ENCODE measurements at regions not wholly inside any gene's neighbourhood (a gene's known extent, or its start where the extent isn't known, plus 50 kb on each side); places are given as distances from the start of the nearest gene placed in this dataset.

DNA sequence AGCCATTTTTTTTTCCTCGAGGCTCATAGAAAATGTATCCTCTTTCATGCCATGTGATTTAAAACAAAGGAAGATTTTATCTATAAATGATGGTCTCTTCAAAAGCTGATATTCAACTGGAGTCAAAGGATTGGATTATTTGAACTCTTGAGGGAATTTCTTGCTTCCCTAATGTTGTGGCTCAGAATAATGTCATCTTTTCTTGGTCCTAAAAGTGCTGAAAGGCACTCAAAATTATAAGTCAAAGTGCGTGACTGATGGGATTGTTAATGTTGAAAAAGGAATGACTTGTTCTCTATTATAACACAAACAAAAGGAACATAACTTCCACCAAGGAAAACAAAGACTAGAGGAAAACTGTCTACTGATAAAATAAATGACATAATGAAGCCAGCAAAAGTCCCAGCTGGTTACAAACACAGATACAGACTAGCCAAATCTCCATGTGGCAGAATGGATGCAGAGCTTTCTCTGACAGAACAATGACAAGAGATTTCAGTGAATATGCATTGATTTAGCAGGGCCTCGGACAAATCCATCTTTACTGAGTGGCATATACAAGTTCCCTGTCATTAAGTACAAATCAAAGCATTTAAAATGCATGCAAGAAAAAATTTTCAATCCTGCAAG is 552.6 kb downstream of the GBA3 start:
- DNase-seq (ENCODE audit: extremely low read depth in 1 of 4, low spot score in 3 of 4) (no peak), FAIRE-seq (no peak), ATAC-seq (no peak)
- POLR2A ChIA-PET, result no interaction called here
- Histone ChIP-seq H3K36me3 (ENCODE audit: control insufficient read depth, insufficient read depth, low read length) (no peaks in the 10 kb centered on the region), H3K4me3 (no peak overlapping the region), H2AFZ (ENCODE audit: low read depth, low read length) (no peak overlapping the region), H3K4me1 (replicated peaks in 1 of 2; ENCODE audit: control insufficient read depth in 2 of 2, insufficient read depth in 2 of 2, low read length in 2 of 2) (no peaks in the 10 kb centered on the region), H3K9me1 (ENCODE audit: control insufficient read depth, insufficient read depth, low read length) (no peaks in the 10 kb centered on the region), H3K27ac (ENCODE audit: extremely low read depth, low read depth, low read length) (no peak overlapping the region), H3K9ac (ENCODE audit: insufficient read depth in 1 of 2, low read depth in 2 of 2, low read length in 2 of 2) (no peak overlapping the region), H3K4me2 (ENCODE audit: insufficient read depth, low read length) (no peak overlapping the region), H3K79me2 (ENCODE audit: control insufficient read depth, insufficient read depth, low read length) (no peaks in the 10 kb centered on the region), H3K27me3 (ENCODE audit: control insufficient read depth in 2 of 2, insufficient read depth in 2 of 2, low read length in 2 of 2) (no peaks in the 10 kb centered on the region), H4K20me1 (replicated peaks; ENCODE audit: control insufficient read depth, insufficient read depth, low read length) (no peaks in the 10 kb centered on the region), H3K9me3 (replicated peaks; ENCODE audit: control insufficient read depth, insufficient read depth, low read depth, low read length) (no peaks in the 10 kb centered on the region)
- CTCF ChIA-PET (ENCODE audit: low intra/inter-chr PET ratio), result no interaction called here
- in situ Hi-C loops (cut with MboI), result no loop called here
- no TSS peak for BruUV-seq (replicated peaks)
- WGBS (ENCODE audit: insufficient coverage, low coverage, missing lambda C conversion rate), result 15% methylated on average over 3 of the region's 3 CpGs
- intact Hi-C loops (cut with micrococcal nuclease), result no loop called here
- TF ChIP-seq, protein P1, sequence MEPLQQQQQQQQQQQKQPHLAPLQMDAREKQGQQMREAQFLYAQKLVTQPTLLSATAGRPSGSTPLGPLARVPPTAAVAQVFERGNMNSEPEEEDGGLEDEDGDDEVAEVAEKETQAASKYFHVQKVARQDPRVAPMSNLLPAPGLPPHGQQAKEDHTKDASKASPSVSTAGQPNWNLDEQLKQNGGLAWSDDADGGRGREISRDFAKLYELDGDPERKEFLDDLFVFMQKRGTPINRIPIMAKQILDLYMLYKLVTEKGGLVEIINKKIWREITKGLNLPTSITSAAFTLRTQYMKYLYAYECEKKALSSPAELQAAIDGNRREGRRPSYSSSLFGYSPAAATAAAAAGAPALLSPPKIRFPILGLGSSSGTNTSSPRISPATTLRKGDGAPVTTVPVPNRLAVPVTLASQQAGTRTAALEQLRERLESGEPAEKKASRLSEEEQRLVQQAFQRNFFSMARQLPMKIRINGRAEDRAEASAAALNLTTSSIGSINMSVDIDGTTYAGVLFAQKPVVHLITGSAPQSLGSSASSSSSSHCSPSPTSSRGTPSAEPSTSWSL (CRISPR knock-in tag; IDR thresholded peaks at IDR 0.05; ENCODE audit: borderline replicate concordance), result no peak
- TF ChIP-seq HDAC1 (IDR thresholded peaks at IDR 0.05), result no peak
- TF ChIP-seq SP2 (IDR thresholded peaks at IDR 0.05; ENCODE audit: extremely low read depth, low read depth, low read length, poor library complexity, severe bottlenecking), result no peak
- TF ChIP-seq MCM7 (IDR thresholded peaks at IDR 0.05), result no peak
- TF ChIP-seq MIER1 (IDR thresholded peaks at IDR 0.05; ENCODE audit: low read depth), result no peak
- TF ChIP-seq, protein P2, sequence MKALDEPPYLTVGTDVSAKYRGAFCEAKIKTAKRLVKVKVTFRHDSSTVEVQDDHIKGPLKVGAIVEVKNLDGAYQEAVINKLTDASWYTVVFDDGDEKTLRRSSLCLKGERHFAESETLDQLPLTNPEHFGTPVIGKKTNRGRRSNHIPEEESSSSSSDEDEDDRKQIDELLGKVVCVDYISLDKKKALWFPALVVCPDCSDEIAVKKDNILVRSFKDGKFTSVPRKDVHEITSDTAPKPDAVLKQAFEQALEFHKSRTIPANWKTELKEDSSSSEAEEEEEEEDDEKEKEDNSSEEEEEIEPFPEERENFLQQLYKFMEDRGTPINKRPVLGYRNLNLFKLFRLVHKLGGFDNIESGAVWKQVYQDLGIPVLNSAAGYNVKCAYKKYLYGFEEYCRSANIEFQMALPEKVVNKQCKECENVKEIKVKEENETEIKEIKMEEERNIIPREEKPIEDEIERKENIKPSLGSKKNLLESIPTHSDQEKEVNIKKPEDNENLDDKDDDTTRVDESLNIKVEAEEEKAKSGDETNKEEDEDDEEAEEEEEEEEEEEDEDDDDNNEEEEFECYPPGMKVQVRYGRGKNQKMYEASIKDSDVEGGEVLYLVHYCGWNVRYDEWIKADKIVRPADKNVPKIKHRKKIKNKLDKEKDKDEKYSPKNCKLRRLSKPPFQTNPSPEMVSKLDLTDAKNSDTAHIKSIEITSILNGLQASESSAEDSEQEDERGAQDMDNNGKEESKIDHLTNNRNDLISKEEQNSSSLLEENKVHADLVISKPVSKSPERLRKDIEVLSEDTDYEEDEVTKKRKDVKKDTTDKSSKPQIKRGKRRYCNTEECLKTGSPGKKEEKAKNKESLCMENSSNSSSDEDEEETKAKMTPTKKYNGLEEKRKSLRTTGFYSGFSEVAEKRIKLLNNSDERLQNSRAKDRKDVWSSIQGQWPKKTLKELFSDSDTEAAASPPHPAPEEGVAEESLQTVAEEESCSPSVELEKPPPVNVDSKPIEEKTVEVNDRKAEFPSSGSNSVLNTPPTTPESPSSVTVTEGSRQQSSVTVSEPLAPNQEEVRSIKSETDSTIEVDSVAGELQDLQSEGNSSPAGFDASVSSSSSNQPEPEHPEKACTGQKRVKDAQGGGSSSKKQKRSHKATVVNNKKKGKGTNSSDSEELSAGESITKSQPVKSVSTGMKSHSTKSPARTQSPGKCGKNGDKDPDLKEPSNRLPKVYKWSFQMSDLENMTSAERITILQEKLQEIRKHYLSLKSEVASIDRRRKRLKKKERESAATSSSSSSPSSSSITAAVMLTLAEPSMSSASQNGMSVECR (CRISPR knock-in tag; IDR thresholded peaks at IDR 0.05), result no peak
- TF ChIP-seq ZNF354B (CRISPR knock-in tag; IDR thresholded peaks at IDR 0.05), result no peak
- TF ChIP-seq DMBX1 (CRISPR knock-in tag; IDR thresholded peaks at IDR 0.05; ENCODE audit: borderline replicate concordance), result no peak
- no peak for TF ChIP-seq TEAD2 (tag; IDR thresholded peaks at IDR 0.05)
- TF ChIP-seq DPF2 (IDR thresholded peaks at IDR 0.05), result no peak
- TF ChIP-seq, protein P3, sequence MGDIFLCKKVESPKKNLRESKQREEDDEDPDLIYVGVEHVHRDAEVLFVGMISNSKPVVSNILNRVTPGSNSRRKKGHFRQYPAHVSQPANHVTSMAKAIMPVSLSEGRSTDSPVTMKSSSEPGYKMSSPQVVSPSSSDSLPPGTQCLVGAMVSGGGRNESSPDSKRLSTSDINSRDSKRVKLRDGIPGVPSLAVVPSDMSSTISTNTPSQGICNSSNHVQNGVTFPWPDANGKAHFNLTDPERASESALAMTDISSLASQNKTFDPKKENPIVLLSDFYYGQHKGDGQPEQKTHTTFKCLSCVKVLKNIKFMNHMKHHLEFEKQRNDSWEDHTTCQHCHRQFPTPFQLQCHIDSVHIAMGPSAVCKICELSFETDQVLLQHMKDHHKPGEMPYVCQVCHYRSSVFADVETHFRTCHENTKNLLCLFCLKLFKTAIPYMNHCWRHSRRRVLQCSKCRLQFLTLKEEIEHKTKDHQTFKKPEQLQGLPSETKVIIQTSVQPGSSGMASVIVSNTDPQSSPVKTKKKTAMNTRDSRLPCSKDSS (IDR thresholded peaks at IDR 0.05; ENCODE audit: low read depth, partially characterized antibody), result no peak
- no peak for TF ChIP-seq ZNF57 (CRISPR knock-in tag; IDR thresholded peaks at IDR 0.05)
- no peak for TF ChIP-seq KLF10 (CRISPR knock-in tag; IDR thresholded peaks at IDR 0.05)
- TF ChIP-seq, protein P4, sequence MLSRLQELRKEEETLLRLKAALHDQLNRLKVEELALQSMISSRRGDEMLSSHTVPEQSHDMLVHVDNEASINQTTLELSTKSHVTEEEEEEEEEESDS (CRISPR knock-in tag; IDR thresholded peaks at IDR 0.05), result no peak
- TF ChIP-seq ZNF324 (CRISPR knock-in tag; IDR thresholded peaks at IDR 0.05), result no peak

All from K562 (cell line).